SKM-1 treated with dmso at 0.1 percent for 144 hours (cell line): ENCODE measurements at regions not wholly inside any gene's neighbourhood (a gene's known extent, or its start where the extent isn't known, plus 50 kb on each side); places are given as distances from the start of the nearest gene placed in this dataset.
"Not testable (repeated sequence)": the region's sequence is repeated elsewhere in the genome, so short reads cannot be mapped to it uniquely, and the experiment has no call there.

Experiments used
- DNase-seq: peaks from one replicate; lab custom pipeline; 2025; ENCODE audit not compliant: unreplicated experiment; lab: John Stamatoyannopoulos, UW

- DNase-seq, result no peak
Observed at GRCh38 chr5:107005653-107006052, 665.1 kb downstream of the EFNA5 start.

DNA sequence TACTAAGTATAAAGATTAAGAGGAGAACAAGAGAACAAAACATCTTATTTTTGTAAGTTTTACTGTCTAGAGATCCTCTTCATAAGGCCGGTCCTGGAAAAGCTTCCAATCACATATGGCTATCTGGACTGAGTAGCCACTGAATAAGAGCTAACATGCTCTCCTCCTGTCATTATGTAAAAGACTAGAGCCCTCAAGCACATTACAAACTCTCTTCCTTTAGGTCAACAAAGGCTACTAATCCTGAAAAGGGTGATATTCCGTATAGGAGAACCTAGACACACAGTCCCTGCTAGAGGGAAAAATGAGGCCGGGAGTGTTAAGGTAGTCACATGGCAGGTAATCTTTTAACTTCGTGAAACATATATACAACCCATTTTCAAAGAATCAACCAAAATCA is 665.6 kb downstream of the EFNA5 start:
- DNase-seq, result no peak

DNA sequence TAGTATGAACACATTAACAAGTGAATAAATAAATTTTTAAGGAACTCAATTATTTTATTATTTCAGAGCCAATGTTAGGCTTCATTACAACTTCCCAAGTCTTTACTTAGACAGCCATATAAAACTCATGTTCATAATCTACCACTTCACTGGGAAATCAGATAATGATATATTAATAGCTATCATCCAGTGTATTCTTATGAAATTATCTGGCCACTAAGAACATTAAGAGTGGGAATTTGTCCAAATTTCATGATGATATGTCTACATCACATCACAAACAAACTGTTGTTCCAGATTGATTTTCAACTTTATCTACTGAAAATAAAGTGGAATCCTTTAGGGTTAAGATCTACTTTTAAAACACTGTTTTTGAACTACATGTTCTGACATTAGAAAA is 668.6 kb downstream of the EFNA5 start:
- no peak for DNase-seq

DNA sequence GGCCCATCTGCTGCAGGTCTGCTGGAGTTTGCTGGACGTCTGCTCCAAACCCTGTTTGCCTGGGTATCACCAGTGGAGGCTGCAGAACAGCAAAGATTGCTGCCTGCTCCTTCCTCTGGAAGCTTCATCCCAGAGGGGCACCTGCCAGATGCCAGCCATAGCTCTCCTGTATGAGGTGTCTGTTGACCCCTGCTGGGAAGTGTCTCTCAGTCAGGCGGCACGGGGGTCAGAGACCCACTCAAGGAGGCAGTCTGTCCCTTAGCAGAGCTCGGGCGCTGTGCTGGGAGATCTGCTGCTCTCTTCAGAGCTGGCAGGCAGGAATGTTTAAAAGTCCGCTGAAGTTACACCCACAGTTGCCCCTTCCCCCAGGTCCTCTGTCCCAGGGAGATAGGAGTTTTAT is 671.2 kb downstream of the EFNA5 start:
- DNase-seq, result not testable (repeated sequence)

- no peak for DNase-seq
Observed at GRCh38 chr5:106986006-106986405, 684.7 kb downstream of the EFNA5 start.

DNA sequence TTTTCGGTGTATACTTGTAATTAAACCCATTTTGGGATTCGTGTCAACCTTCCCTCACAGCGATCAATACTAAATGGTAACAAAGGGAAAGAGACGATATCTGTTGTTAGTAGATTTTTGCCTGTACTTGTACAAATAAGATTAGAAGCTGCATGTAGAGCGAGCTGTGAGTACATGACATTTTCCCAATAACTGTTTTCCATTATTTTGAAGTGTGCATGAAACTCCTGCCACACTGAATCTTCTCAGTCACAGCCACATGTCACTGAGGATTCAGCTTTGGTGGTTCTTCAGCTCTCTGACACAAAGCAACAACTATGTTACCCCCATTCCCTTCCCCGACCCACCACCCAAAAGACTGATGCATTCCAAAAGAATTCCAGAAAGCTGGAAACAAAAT is 685.6 kb downstream of the EFNA5 start:
- DNase-seq, result no peak

- not testable (repeated sequence) for DNase-seq
Observed at GRCh38 chr5:106979178-106979577, 691.6 kb downstream of the EFNA5 start.

DNA sequence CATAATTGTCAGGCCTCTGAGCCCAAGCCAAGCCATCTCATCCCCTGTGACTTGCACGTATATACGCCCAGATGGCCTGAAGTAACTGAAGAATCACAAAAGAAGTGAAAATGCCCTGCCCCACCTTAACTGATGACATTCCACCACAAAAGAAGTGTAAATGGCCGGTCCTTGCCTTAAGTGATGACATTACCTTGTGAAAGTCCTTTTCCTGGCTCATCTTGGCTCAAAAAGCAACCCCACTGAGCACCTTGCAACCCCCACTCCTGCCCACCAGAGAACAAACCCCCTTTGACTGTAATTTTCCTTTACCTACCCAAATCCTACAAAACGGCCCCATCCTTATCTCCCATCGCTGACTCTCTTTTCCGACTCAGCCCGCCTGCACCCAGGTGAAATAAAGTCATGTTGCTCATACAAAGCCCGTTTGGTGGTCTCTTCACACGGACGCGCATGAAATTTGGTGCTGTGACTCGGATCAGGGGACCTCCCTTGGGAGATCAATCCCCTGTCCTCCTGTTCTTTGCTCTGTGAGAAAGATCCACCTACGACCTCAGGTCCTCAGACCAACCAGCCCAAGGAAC is 692.1 kb downstream of the EFNA5 start:
- not testable (repeated sequence) for DNase-seq

- DNase-seq, result no peak
Observed at GRCh38 chr5:106976363-106976762, 694.4 kb downstream of the EFNA5 start.

GRCh38 chr5:106974272-106974671 is 696.5 kb downstream of the EFNA5 start:
- no peak for DNase-seq

DNA sequence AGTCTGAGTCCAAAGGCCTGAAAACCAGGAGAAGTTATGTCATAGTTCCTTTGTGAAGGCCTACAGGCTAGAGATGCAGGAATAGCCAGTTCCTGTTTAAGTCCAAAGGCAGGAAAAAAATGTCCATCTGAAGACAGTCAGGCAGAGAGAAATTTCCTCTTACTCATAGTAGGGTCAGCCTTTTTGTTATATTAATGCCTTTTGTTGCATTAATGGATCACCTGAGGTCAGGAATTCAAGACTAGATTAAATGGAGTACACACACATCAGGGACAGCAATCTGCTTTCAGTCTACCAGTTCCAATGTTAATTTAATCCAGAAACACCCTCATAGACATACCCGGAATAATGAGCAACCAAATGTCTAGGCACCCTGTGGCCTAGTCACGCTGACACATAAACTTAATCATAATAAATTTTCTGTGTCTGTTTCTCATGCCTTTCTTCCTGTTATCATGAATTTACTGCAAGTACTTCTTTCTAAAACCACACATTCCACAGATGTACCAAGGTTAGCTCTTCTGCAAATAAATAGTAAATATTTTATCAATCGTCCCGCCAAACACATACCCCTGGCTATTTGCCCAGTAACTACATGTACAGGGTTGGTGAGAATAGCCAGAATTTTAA is 703.9 kb downstream of the EFNA5 start:
- no peak for DNase-seq

GRCh38 chr5:106964132-106964531 is 706.6 kb downstream of the EFNA5 start:
- no peak for DNase-seq

GRCh38 chr5:106963630-106964029 is 707.1 kb downstream of the EFNA5 start:
- DNase-seq, result no peak

DNA sequence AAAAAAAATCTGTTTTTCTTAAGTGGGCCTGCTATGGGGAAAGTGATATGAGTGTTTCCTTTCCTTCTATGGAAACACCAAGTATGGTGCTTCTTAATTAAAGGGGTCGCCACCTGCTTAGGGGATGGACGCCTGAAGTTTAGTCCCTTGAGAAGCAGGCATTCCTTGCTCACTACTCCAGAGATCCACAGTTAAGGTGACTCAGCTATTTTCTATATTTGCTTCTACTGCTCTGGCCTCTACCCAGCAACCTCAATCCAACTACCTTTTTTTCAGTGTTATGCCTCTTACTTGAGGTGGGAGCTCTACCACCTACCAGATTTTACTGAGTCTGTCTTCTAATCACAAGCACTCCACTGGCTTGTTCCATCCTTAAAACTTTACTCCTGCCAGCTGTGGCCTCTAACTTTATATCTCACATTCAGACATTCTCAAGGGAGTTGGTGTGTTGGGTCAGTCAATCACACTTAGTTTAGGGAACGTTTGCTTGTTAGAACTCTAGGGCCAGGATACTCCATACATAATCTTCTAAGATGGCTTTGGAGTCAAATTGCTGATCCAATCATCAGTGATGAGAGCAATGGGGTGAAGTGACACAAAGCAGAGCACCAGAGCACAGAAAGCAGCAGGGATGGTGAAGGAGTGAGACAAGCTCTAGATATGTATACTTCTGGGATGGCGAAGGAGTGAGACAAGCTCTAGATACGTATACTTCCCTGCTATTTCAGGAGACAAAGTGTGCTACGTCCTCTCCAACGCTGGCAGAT is 708.1 kb downstream of the EFNA5 start:
- no peak for DNase-seq

DNA sequence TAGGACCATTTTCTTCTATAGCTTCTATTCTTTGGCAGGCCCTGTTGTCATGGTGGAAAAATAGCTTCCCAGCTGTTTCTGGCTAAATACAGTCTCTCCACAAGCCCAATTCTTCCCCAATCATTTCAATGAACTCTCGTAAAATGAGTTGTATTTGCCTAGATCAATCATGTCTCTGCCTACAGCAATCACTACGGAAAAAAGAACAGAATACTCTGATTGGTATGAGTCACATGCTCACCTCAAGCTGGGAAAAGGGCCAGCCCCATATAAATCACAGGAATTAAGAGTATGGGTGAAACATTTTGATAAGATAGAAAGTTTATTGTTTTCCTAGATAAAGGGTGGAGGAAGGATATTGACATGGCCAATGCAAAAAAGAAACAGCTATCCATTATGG is 711.4 kb downstream of the EFNA5 start:
- DNase-seq, result no peak

- DNase-seq, result no peak
Observed at GRCh38 chr5:106957336-106957735, 713.4 kb downstream of the EFNA5 start.

DNA sequence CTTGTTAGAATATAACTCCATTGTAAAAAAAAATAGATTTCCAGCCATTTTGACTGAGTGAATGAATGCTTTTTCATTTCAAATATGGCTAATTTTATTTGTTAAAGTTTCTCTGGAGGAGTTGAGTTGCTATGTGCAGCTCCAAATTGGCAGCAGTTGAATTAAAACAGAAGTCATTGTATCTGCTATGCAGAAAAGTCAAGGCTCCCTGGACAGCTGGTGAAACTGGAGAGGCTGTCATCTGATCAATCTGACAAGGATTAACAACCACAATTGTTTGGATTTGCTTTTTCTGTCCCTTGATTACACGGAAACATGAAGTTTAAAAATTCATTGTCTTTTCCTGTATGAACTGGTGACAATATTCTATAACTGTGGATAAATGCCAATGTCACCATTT is 713.9 kb downstream of the EFNA5 start:
- DNase-seq, result no peak

DNA sequence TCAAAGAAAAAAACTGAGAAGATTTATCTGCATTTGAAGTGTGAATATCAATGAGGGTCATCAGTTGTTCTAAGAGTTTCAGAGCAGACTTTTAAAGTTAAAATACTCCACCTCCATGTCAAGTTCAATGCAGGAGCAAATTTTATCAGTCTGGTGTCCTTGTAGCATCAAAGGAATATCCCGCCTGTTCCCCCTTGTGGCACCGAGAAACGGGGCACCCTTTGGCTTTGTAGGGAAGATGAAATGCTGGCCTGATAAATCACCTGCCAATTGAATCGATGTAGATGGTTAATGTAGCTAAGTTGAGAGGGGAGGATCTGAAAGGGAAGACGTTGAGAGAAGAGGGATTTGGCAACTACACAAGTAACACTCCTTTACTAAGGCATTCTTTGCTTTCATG is 714.5 kb downstream of the EFNA5 start:
- DNase-seq, result no peak

DNA sequence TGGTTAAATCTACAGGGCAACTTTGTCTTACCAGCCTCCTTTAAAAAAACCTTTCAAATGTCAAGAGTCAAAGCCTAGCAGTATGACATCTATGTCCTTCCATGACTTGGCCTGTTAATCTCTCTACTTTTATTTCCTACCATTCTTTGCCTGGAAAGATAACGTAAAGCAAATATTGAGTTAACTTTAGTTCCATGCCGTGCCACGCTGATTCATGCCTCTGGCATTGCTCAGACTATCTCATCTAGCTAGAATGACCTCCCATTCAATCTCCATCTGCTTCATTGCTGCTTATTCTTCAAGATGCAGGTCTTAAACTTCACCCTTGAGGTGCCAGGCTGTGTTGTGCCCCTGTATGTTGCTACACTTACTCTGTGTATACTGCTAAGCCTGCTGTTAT is 729.8 kb downstream of the EFNA5 start:
- no peak for DNase-seq

DNA sequence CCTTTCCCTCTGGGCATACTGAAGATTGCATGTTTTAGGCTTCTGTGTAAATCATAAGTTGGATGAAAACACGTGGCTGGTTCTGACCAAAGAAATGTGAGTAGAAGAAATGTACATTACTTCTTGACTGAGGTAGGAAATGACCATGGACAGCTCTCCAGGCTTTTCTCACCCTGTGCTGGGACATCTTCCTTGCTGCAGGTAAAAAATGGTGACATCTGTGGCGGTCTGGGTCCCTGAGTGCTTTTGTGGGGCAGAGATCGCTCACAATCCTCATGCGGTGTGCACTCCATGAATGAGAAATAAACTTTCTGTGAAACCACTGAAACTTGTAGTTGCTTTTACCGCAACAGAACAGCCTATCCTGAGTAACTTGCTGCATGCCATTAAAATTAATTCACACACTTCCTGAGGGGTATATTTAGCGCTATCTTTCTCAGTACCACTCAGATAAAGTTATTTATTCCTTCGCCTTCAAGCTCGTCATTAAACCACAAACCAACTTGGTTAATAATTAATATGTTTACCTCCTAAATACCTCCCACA is 730.4 kb downstream of the EFNA5 start:
- no peak for DNase-seq

- DNase-seq, result no peak
Observed at GRCh38 chr5:106923409-106923808, 747.3 kb downstream of the EFNA5 start.

- no peak for DNase-seq
Observed at GRCh38 chr5:106921567-106921966, 749.2 kb downstream of the EFNA5 start.
